SK-N-SH (cell line): ENCODE measurements at regions not wholly inside any gene's neighbourhood (a gene's known extent, or its start where the extent isn't known, plus 50 kb on each side); places are given as distances from the start of the nearest gene placed in this dataset.

Source experiments
- CTCF ChIA-PET: fragments of 300-600, 350-600 bp; formaldehyde crosslinking; extraction: SDS; loops from one replicate; lab custom pipeline; 2021; lab: Yijun Ruan, JAX
- POLR2A ChIA-PET: fragments of 350-600 bp; sonication (Branson Sonifier 250); formaldehyde crosslinking; extraction: SDS; loops from one replicate; lab custom pipeline; 2020; ENCODE audit warnings: antibody characterized with exemption, inconsistent platforms; lab: Yijun Ruan, JAX
- DNase-seq: peaks from one replicate; pipeline ENCODE4 v3.0.0; 2012
- H2AFZ ChIP-seq: fragments of 200-600 bp; sonication (generic); 2 replicates; pipeline ENCODE4 v1.8.1; 2016; ENCODE audit warnings: antibody characterized with exemption, mild to moderate bottlenecking, low read depth
- H3F3A ChIP-seq: fragments of 200-600 bp; sonication (generic); replicated peaks from 2 replicates; pipeline ENCODE3; 2016; ENCODE audit warnings: antibody characterized with exemption, mild to moderate bottlenecking; ENCODE audit not compliant: insufficient read depth
- H3K27ac ChIP-seq, 2 experiments: fragments of 200-500 bp in 1 of 2; fragments of 200-600 bp in 1 of 2; sonication (Bioruptor generic) in 1 of 2; sonication (generic), shearing (Covaris generic) in 1 of 2; 2 replicates each; pipeline versions ENCODE4 v1.5.1 to v1.6.1; 2014 to 2016; ENCODE audit warnings: low read depth in 2 of 2, inconsistent platforms in 1 of 2, low read length in 1 of 2, mild to moderate bottlenecking in 1 of 2, mixed read lengths in 1 of 2
- H3K27me3 ChIP-seq: fragments of 200-600 bp; sonication (generic), shearing (Covaris generic); 2 replicates; pipeline ENCODE4 v1.6.1; 2016; ENCODE audit warnings: mixed run types; ENCODE audit not compliant: insufficient read depth
- H3K36me3 ChIP-seq, 2 experiments: fragments of 200-500 bp in 1 of 2; fragments of 200-600 bp in 1 of 2; sonication (Bioruptor generic) in 1 of 2; sonication (generic) in 1 of 2; replicated peaks in 1 of 2; 2 replicates each; pipeline versions ENCODE3 to v1.5.1; 2014 to 2016; ENCODE audit warnings: low read length in 1 of 2, mild to moderate bottlenecking in 1 of 2; ENCODE audit not compliant: insufficient read depth in 2 of 2, control insufficient read depth in 1 of 2
- H3K4me1 ChIP-seq, 2 experiments: fragments of 200-500 bp in 1 of 2; fragments of 200-600 bp in 1 of 2; sonication (Bioruptor generic) in 1 of 2; sonication (generic), shearing (Covaris generic) in 1 of 2; 2 replicates each; pipeline versions ENCODE4 v1.5.1 to v1.6.1; 2014 to 2016; ENCODE audit warnings: low read depth in 1 of 2, low read length in 1 of 2, mixed run types in 1 of 2; ENCODE audit not compliant: insufficient read depth in 2 of 2, control insufficient read depth in 1 of 2
- H3K4me2 ChIP-seq: fragments of 200-600 bp; sonication (generic), shearing (Covaris generic); 2 replicates; pipeline ENCODE4 v1.6.1; 2017; ENCODE audit warnings: mixed run types
- H3K4me3 ChIP-seq, 2 experiments: fragments of 200-500 bp in 1 of 2; fragments of 200-600 bp in 1 of 2; sonication (Bioruptor generic) in 1 of 2; sonication (generic), shearing (Covaris generic) in 1 of 2; 2 replicates each; pipeline versions ENCODE4 v1.5.1 to v1.8.1; 2014 to 2016; ENCODE audit warnings: low read depth in 2 of 2, inconsistent platforms in 1 of 2, low read length in 1 of 2, mild to moderate bottlenecking in 1 of 2, mixed read lengths in 1 of 2, moderate library complexity in 1 of 2
- H3K79me2 ChIP-seq: fragments of 200-600 bp; sonication (generic); 2 replicates; pipeline ENCODE4 v1.8.1; 2017; ENCODE audit warnings: mild to moderate bottlenecking; ENCODE audit not compliant: insufficient read depth
- H3K9ac ChIP-seq: fragments of 200-600 bp; sonication (generic); 2 replicates; pipeline ENCODE4 v1.6.1; 2017; ENCODE audit warnings: mixed run types
- H3K9me2 ChIP-seq: fragments of 200-600 bp; sonication (generic); 2 replicates; pipeline ENCODE4 v1.6.1; 2017; ENCODE audit warnings: mixed run types
- H3K9me3 ChIP-seq: fragments of 200-600 bp; sonication (generic); 2 replicates; pipeline ENCODE4 v1.6.1; 2017; ENCODE audit warnings: mixed run types, mild to moderate bottlenecking, moderate library complexity
- H4K20me1 ChIP-seq: fragments of 200-600 bp; sonication (generic); 2 replicates; pipeline ENCODE4 v1.6.1; 2017; ENCODE audit warnings: mild to moderate bottlenecking, mixed run types; ENCODE audit not compliant: insufficient read depth
- CTCF ChIP-seq: fragments of 200-600 bp; sonication (generic); IDR thresholded peaks from 2 replicates; pipeline ENCODE4 v1.6.1; 2017; ENCODE audit warnings: antibody characterized with exemption, mild to moderate bottlenecking, moderate library complexity
- ELF1 ChIP-seq: IDR thresholded peaks from 2 replicates; pipeline ENCODE4 v1.4.0; 2012
- EZH2phosphoT487 ChIP-seq: fragments of 200-600 bp; sonication (generic); IDR thresholded peaks from 2 replicates; pipeline ENCODE4 v1.6.1; 2017; ENCODE audit warnings: low read depth, mixed run types, mild to moderate bottlenecking, antibody characterized with exemption, moderate library complexity, borderline replicate concordance
- FOXM1 ChIP-seq: IDR thresholded peaks from 2 replicates; pipeline ENCODE4 v1.4.0; 2012; ENCODE audit warnings: low read depth, mild to moderate bottlenecking
- JUND ChIP-seq: IDR thresholded peaks from 2 replicates; pipeline ENCODE4 v1.4.0; 2012
- MAX ChIP-seq: IDR thresholded peaks from 2 replicates; pipeline ENCODE4 v1.4.0; 2012; ENCODE audit warnings: low read depth
- MEF2A ChIP-seq: IDR thresholded peaks from 2 replicates; pipeline ENCODE4 v1.4.0; 2012; ENCODE audit warnings: low read depth, borderline replicate concordance
- POLR2AphosphoS5 ChIP-seq: IDR thresholded peaks from 2 replicates; pipeline ENCODE4 v1.6.1; 2012; ENCODE audit warnings: low read depth, low read length
- RFX5 ChIP-seq: IDR thresholded peaks from 2 replicates; pipeline ENCODE4 v1.6.1; 2012; ENCODE audit warnings: mild to moderate bottlenecking, improper control_type of control experiment, low read length
- RXRA ChIP-seq: IDR thresholded peaks from 2 replicates; pipeline ENCODE4 v1.4.0; 2012; ENCODE audit warnings: low read depth, mild to moderate bottlenecking, borderline replicate concordance
- TAF1 ChIP-seq: IDR thresholded peaks from 2 replicates; pipeline ENCODE4 v1.6.1; 2012; ENCODE audit warnings: low read depth, mild to moderate bottlenecking, low read length, moderate library complexity, borderline replicate concordance
- TEAD4 ChIP-seq: IDR thresholded peaks from 2 replicates; pipeline ENCODE4 v1.4.0; 2012; ENCODE audit warnings: mild to moderate bottlenecking, borderline replicate concordance; ENCODE audit not compliant: insufficient read depth
- USF1 ChIP-seq: IDR thresholded peaks from 2 replicates; pipeline ENCODE4 v1.4.0; 2012; ENCODE audit warnings: low read depth, borderline replicate concordance
- YY1 ChIP-seq: IDR thresholded peaks from 2 replicates; pipeline ENCODE4 v1.4.0; 2012; ENCODE audit warnings: low read depth, mild to moderate bottlenecking
- WGBS: methylation state at CpG from one replicate; pipeline ENCODE4 v1.1.6; 2017; ENCODE audit warnings: low lambda C conversion rate; 5-methylcytosine and 5-hydroxymethylcytosine counted together
- TF ChIP-seq, protein P1 (sequence below): fragments of 150-350 bp; IDR thresholded peaks from 2 replicates; pipeline ENCODE4 v1.6.1; 2016; ENCODE audit warnings: mild to moderate bottlenecking, low read depth, low read length

DNA sequence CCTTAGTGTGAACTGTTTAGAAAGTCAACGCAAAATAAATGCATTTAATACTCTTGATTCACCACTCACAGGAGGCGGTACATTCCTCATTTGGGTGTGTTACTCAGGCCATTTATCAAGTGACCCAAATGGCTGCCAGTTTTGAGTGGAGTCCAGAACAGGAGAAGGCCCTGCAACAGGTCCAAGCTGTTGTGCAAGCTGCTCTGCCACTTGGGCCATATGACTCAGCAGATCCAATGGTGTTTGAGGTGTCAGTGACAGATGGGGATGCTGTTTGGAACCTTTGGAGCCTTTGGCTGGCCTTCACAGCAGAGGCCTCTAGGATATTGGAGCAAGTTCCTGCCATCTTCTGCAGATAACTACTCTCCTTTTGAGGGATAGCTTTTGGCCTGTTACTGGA is 609.2 kb downstream of the KCNT2 start:
- 88% methylated on average over 2 of the region's 2 CpGs for WGBS
- CTCF ChIA-PET, result no interaction called here
- no peaks in the 10 kb centered on the region for H3K27me3 ChIP-seq

DNA sequence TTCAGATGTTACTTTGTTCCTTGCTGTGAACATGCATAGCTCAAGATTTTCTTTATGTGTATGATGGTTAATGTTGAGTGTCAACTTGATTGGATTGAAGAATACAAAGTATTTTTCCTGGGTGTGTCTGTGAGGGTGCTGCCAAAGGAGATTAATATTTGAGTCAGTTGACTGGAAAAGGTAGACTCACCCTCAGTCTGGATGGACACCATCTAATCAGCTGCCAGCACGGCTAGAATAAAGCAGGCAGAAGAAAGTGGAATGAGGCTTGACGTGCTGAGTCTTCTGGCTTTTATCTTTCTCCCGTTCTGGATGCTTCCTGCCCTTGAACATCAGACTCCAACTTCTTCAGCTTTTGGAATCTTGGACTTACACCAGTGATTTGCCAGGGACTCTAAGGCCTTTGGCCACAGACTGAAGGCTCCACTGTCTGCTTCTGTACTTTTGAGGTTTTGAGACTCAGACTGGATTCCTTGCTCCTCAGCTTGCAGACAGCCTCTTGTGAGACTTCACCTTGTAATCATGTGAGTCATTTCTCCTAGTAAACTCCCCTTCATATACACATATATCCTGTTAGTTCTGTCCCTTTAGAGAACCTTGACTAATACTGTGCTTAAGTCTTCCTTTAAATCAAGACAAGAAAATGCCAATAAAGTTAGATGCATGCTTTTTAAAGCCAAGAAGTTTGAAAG is 626.6 kb downstream of the KCNT2 start:
- H3K36me3 ChIP-seq, result no peaks in the 10 kb centered on the region
- no peak for DNase-seq
- no peak overlapping the region for H3K27ac ChIP-seq
- no peaks in the 10 kb centered on the region for H3F3A ChIP-seq
- H3K4me2 ChIP-seq, result no peak overlapping the region
- no peaks in the 10 kb centered on the region; a peak in 1 of 4 replicates for H3K4me1 ChIP-seq
- POLR2A ChIA-PET, result no interaction called here
- no peaks in the 10 kb centered on the region for H3K9me3 ChIP-seq
- H3K79me2 ChIP-seq, result no peaks in the 10 kb centered on the region
- H3K9me2 ChIP-seq, result no peaks in the 10 kb centered on the region
- no peak overlapping the region for H3K4me3 ChIP-seq
- no peak overlapping the region for H2AFZ ChIP-seq
- no peak overlapping the region for H3K9ac ChIP-seq
- CTCF ChIA-PET, result no interaction called here
- 82% methylated on average over 3 of the region's 3 CpGs for WGBS
- no peaks in the 10 kb centered on the region for H4K20me1 ChIP-seq
- H3K27me3 ChIP-seq, result no peaks in the 10 kb centered on the region
- TF ChIP-seq TAF1 (no peak), MEF2A (no peak), POLR2AphosphoS5 (no peak), MAX (no peak), CTCF (no peak), RXRA (no peak), ELF1 (no peak), USF1 (no peak), FOXM1 (no peak), EZH2phosphoT487 (no peak), TEAD4 (no peak), RFX5 (no peak)
- TF ChIP-seq, protein P1, sequence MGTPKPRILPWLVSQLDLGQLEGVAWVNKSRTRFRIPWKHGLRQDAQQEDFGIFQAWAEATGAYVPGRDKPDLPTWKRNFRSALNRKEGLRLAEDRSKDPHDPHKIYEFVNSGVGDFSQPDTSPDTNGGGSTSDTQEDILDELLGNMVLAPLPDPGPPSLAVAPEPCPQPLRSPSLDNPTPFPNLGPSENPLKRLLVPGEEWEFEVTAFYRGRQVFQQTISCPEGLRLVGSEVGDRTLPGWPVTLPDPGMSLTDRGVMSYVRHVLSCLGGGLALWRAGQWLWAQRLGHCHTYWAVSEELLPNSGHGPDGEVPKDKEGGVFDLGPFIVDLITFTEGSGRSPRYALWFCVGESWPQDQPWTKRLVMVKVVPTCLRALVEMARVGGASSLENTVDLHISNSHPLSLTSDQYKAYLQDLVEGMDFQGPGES, result no peak

More for the DNA sequence above, 609.2 kb downstream of the KCNT2 start:
- Histone ChIP-seq H3K36me3 (no peaks in the 10 kb centered on the region), H3K4me1 (no peaks in the 10 kb centered on the region; a peak in 1 of 4 replicates), H3K9me3 (no peaks in the 10 kb centered on the region), H3K79me2 (no peaks in the 10 kb centered on the region), H2AFZ (no peak overlapping the region), H3K4me2 (no peak overlapping the region), H3K9me2 (no peaks in the 10 kb centered on the region), H3F3A (no peaks in the 10 kb centered on the region), H3K4me3 (no peak overlapping the region), H4K20me1 (no peaks in the 10 kb centered on the region), H3K27ac (no peak overlapping the region), H3K9ac (no peak overlapping the region)
- DNase-seq, result no peak
- no peak for TF ChIP-seq CTCF
- TF ChIP-seq YY1, result no peak
- TF ChIP-seq JUND, result no peak
- TF ChIP-seq FOXM1, result no peak
- TF ChIP-seq MAX, result no peak
- POLR2A ChIA-PET, result no interaction called here
